ENCODE measurements at regions not wholly inside any gene's neighbourhood (a gene's known extent, or its start where the extent isn't known, plus 50 kb on each side); places are given as distances from the start of the nearest gene placed in this dataset.

- DNase-seq, result no peak
These were observed 165.7 kb upstream of the C1orf21 start for GRCh38 chr1:184221087-184221486.

GRCh38 chr1:184222652-184223052 lies 164.2 kb upstream of the C1orf21 start:
- DNase-seq, result no peak

- DNase-seq, result no peak
These were observed 163.6 kb upstream of the C1orf21 start for GRCh38 chr1:184223216-184223615.

- DNase-seq, result no peak
These were observed 161.3 kb upstream of the C1orf21 start for GRCh38 chr1:184225283-184226099.

GRCh38 chr1:184226100-184226487 lies 160.7 kb upstream of the C1orf21 start:
- no peak for DNase-seq

- no peak for DNase-seq
These were observed 158.3 kb upstream of the C1orf21 start for GRCh38 chr1:184228558-184228957.

- no peak for DNase-seq
These were observed 149.2 kb upstream of the C1orf21 start for GRCh38 chr1:184237588-184237987.

- DNase-seq, result no peak
These were observed 145.4 kb upstream of the C1orf21 start for GRCh38 chr1:184241446-184241845.

- DNase-seq, result no peak
These were observed 144.3 kb upstream of the C1orf21 start for GRCh38 chr1:184242507-184242943.

- no peak for DNase-seq
These were observed 141.9 kb upstream of the C1orf21 start for GRCh38 chr1:184244962-184245361.

GRCh38 chr1:184247671-184248070 lies 139.2 kb upstream of the C1orf21 start:
- DNase-seq, result no peak

GRCh38 chr1:184253921-184254320 lies 132.9 kb upstream of the C1orf21 start:
- DNase-seq, result no peak

- DNase-seq, result no peak
These were observed 132.0 kb upstream of the C1orf21 start for GRCh38 chr1:184254849-184255248.

- DNase-seq, result no peak
These were observed 131.3 kb upstream of the C1orf21 start for GRCh38 chr1:184255560-184255959.

GRCh38 chr1:184257873-184258272 lies 129.0 kb upstream of the C1orf21 start:
- no peak for DNase-seq

- DNase-seq, result no peak
These were observed 128.3 kb upstream of the C1orf21 start for GRCh38 chr1:184258525-184258924.

- no peak for DNase-seq
These were observed 126.4 kb upstream of the C1orf21 start for GRCh38 chr1:184260382-184260781.

- DNase-seq, result no peak
These were observed 124.7 kb upstream of the C1orf21 start for GRCh38 chr1:184262109-184262508.

- no peak for DNase-seq
These were observed 119.1 kb upstream of the C1orf21 start for GRCh38 chr1:184267747-184268146.

- DNase-seq, result no peak
These were observed 116.3 kb upstream of the C1orf21 start for GRCh38 chr1:184270556-184270955.

- no peak for DNase-seq
These were observed 114.5 kb upstream of the C1orf21 start for GRCh38 chr1:184272175-184272866.

- no peak for DNase-seq
These were observed 110.4 kb upstream of the C1orf21 start for GRCh38 chr1:184276416-184276815.

GRCh38 chr1:184279911-184280458 lies 106.8 kb upstream of the C1orf21 start:
- no peak for DNase-seq

GRCh38 chr1:184283999-184284398 lies 102.8 kb upstream of the C1orf21 start:
- no peak for DNase-seq

All from NCI-H510A (cell line).